Endodermal cell (in vitro differentiated cells): ENCODE measurements at regions not wholly inside any gene's neighbourhood (a gene's known extent, or its start where the extent isn't known, plus 50 kb on each side); places are given as distances from the start of the nearest gene placed in this dataset.
A peak's percentile ranks its signal among the peaks of the same experiment; 100 is the strongest.
"Not testable (repeated sequence)": the region's sequence is repeated elsewhere in the genome, so short reads cannot be mapped to it uniquely, and the experiment has no call there.

Experiments used
- DNase-seq: peaks from one replicate; pipeline ENCODE4 v3.0.0-alpha.2; 2017
- H3K27ac ChIP-seq: 2 replicates; pipeline ENCODE4 v1.5.1; 2013; ENCODE audit warnings: mild to moderate bottlenecking, low read depth, low read length, moderate library complexity
- H3K27me3 ChIP-seq: 2 replicates; pipeline ENCODE4 v1.6.1; 2013; ENCODE audit warnings: mild to moderate bottlenecking, low read length, moderate library complexity; ENCODE audit not compliant: insufficient read depth, control insufficient read depth, poor library complexity, severe bottlenecking
- H3K36me3 ChIP-seq: 2 replicates; pipeline ENCODE4 v1.7.0; 2013; ENCODE audit warnings: mild to moderate bottlenecking, low read length, moderate library complexity; ENCODE audit not compliant: control insufficient read depth, insufficient read depth
- H3K4me1 ChIP-seq: one replicate; pipeline ENCODE4 v1.7.0; 2013; ENCODE audit warnings: low read length; ENCODE audit not compliant: control insufficient read depth, insufficient read depth
- H3K4me3 ChIP-seq: 2 replicates; pipeline ENCODE4 v1.5.1; 2013; ENCODE audit warnings: mild to moderate bottlenecking, low read length, moderate library complexity
- H3K9ac ChIP-seq: 2 replicates; pipeline ENCODE4 v1.6.1; 2013; ENCODE audit warnings: mild to moderate bottlenecking, low read length, moderate library complexity; ENCODE audit not compliant: poor library complexity, severe bottlenecking; ENCODE audit errors: extremely low read depth
- H3K9me3 ChIP-seq: 2 replicates; pipeline ENCODE4 v1.6.1; 2013; ENCODE audit warnings: mild to moderate bottlenecking, low read length, moderate library complexity; ENCODE audit not compliant: control insufficient read depth
- H3K27ac Mint-ChIP-seq: 2 replicates; pipeline ENCODE4 v1.8.0; 2020; ENCODE audit warnings: mixed read lengths
- H3K27me3 Mint-ChIP-seq: 2 replicates; pipeline ENCODE4 v1.8.0; 2021; ENCODE audit warnings: mild to moderate bottlenecking, mixed read lengths; ENCODE audit not compliant: insufficient read depth
- H3K36me3 Mint-ChIP-seq: 2 replicates; pipeline ENCODE4 v1.8.0; 2020; ENCODE audit warnings: low read depth, mixed read lengths
- H3K4me1 Mint-ChIP-seq: 2 replicates; pipeline ENCODE4 v1.8.0; 2020; ENCODE audit warnings: mixed read lengths
- H3K4me3 Mint-ChIP-seq: 2 replicates; pipeline ENCODE4 v1.8.0; 2020; ENCODE audit warnings: mild to moderate bottlenecking, moderate library complexity, mixed read lengths
- H3K9me3 Mint-ChIP-seq: 2 replicates; pipeline ENCODE4 v1.8.0; 2020; ENCODE audit warnings: mild to moderate bottlenecking, mixed read lengths
- WGBS, 2 experiments: methylation state at CpG; one replicate each; pipeline versions ENCODE4 v1.1.5 to v1.1.7; 2013; ENCODE audit warnings: missing lambda C conversion rate in 2 of 2, mixed read lengths in 1 of 2; ENCODE audit not compliant: insufficient coverage in 1 of 2, insufficient read length in 1 of 2; 5-methylcytosine and 5-hydroxymethylcytosine counted together
- TF ChIP-seq, protein P1 (sequence below): fragments of 200-600 bp; sonication (generic); conservative IDR thresholded peaks from 2 replicates; pipeline ENCODE4 v1.5.0; 2021; ENCODE audit warnings: antibody characterized with exemption, mild to moderate bottlenecking

DNA sequence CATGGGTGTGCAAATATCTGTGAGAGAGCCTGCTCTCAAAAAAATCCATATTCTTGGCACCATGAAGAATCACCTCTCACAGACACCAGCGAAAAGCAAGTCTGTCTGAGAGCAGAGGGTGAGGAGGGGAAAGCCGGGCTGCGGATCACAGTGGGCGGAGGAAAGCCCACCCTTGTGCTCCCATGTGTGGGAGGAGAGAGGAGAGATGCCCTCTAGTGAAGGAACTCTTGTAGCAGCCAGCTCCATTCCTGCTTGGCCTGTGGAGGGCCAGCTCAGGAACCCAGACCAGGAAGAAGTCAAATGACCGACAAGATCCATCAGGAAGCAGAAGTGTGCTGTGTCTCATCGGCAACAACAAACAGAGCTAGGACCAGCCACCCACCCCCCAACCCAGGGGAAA lies 321.7 kb upstream of the PLGLB1 start:
- H3K4me3 ChIP-seq, H3K4me1 Mint-ChIP-seq, H3K36me3 Mint-ChIP-seq, H3K4me3 Mint-ChIP-seq, H3K9ac ChIP-seq, H3K4me1 ChIP-seq, H3K9me3 Mint-ChIP-seq, H3K27me3 Mint-ChIP-seq, H3K27ac ChIP-seq, H3K27me3 ChIP-seq, H3K36me3 ChIP-seq, H3K9me3 ChIP-seq, H3K27ac Mint-ChIP-seq: not testable (repeated sequence)
- TF ChIP-seq, protein P1, sequence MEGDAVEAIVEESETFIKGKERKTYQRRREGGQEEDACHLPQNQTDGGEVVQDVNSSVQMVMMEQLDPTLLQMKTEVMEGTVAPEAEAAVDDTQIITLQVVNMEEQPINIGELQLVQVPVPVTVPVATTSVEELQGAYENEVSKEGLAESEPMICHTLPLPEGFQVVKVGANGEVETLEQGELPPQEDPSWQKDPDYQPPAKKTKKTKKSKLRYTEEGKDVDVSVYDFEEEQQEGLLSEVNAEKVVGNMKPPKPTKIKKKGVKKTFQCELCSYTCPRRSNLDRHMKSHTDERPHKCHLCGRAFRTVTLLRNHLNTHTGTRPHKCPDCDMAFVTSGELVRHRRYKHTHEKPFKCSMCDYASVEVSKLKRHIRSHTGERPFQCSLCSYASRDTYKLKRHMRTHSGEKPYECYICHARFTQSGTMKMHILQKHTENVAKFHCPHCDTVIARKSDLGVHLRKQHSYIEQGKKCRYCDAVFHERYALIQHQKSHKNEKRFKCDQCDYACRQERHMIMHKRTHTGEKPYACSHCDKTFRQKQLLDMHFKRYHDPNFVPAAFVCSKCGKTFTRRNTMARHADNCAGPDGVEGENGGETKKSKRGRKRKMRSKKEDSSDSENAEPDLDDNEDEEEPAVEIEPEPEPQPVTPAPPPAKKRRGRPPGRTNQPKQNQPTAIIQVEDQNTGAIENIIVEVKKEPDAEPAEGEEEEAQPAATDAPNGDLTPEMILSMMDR = peak; percentile 50
- WGBS, 2 experiments = 60% methylated on average over 1 of the region's 6 CpGs; no CpG with 5 or more reads in 1 of the 2 experiments
- DNase-seq = peak; percentile 60

DNA sequence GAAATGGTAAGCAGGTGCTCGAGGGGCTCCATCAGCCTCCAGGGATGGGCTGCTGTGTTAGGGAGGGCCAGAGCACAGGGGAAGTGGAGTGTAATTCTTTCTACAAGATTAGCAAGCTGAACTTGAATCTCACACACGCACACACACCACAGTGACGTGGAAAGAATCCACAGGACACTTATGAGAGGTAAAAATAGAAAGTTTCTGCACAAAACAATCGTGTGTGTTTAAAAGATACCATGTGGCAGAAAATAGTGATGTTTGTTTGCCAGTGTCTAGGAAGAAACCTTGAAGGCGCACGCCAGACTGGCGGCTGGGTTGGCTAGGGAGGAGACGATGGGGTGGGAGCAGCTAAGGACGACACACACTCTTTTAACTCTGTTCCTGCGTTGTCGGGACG lies 323.6 kb upstream of the PLGLB1 start:
- not testable (repeated sequence) for DNase-seq, H3K36me3 ChIP-seq, H3K4me3 Mint-ChIP-seq, H3K27ac Mint-ChIP-seq, H3K4me1 ChIP-seq, H3K4me3 ChIP-seq, H3K27me3 Mint-ChIP-seq, H3K9me3 ChIP-seq, H3K36me3 Mint-ChIP-seq, H3K27ac ChIP-seq, H3K27me3 ChIP-seq, H3K4me1 Mint-ChIP-seq, H3K9ac ChIP-seq, H3K9me3 Mint-ChIP-seq
- WGBS, 2 experiments = 95% methylated on average over 3 of the region's 12 CpGs; no CpG with 5 or more reads in 1 of the 2 experiments

DNA sequence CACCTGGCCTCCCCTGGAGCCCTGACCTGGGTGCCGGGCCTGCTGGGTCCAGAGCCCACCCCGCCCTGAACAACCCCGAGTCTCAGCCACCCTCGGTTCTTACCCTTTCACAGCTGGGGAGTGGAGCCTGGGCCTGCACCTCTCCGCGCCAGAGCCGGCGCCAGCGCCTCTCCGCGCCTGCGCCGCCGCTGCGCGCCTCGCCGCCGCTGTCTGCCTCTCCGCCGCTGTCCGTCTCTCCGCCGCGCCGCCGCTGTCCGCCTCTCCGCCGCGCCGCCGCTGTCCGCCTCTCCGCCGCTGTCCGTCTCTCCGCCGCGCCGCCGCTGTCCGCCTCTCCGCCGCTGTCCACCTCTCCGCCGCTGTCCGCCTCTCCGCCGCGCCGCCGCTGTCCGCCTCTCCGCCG lies 326.9 kb upstream of the PLGLB1 start:
- not testable (repeated sequence) for H3K9ac ChIP-seq
- peak; percentile 39 for DNase-seq

DNA sequence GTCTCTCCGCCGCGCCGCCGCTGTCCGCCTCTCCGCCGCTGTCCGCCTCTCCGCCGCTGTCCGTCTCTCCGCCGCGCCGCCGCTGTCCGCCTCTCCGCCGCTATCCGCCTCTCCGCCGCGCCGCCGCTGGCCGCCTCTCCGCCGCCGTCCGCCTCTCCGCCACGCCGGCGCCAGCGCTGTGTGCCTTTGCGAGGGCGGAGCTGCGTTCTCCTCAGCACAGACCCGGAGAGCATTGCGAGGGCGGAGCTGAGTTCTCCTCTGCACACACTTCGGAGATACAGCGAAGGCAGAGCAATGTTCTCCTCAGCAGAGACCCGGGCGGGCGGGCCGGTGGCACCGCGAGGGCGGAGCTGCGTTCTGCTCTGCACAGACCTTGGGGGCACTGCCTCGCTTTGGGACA lies 327.4 kb upstream of the PLGLB1 start:
- H3K27ac ChIP-seq = not testable (repeated sequence)
- WGBS, 2 experiments = 0% methylated on average over 18 of the region's 53 CpGs; no CpG with 5 or more reads in 1 of the 2 experiments

More for the DNA sequence above, 326.9 kb upstream of the PLGLB1 start:
- H3K4me3 Mint-ChIP-seq = peak overlapping the region; percentile 59
- H3K36me3 Mint-ChIP-seq, H3K4me1 ChIP-seq, H3K27me3 Mint-ChIP-seq, H3K9me3 ChIP-seq, H3K27me3 ChIP-seq, H3K9me3 Mint-ChIP-seq, H3K36me3 ChIP-seq, H3K27ac ChIP-seq, H3K4me3 ChIP-seq, H3K27ac Mint-ChIP-seq, H3K4me1 Mint-ChIP-seq: not testable (repeated sequence)
- 0% methylated on average over 18 of the region's 56 CpGs; no CpG with 5 or more reads in 1 of the 2 experiments for WGBS, 2 experiments

DNA sequence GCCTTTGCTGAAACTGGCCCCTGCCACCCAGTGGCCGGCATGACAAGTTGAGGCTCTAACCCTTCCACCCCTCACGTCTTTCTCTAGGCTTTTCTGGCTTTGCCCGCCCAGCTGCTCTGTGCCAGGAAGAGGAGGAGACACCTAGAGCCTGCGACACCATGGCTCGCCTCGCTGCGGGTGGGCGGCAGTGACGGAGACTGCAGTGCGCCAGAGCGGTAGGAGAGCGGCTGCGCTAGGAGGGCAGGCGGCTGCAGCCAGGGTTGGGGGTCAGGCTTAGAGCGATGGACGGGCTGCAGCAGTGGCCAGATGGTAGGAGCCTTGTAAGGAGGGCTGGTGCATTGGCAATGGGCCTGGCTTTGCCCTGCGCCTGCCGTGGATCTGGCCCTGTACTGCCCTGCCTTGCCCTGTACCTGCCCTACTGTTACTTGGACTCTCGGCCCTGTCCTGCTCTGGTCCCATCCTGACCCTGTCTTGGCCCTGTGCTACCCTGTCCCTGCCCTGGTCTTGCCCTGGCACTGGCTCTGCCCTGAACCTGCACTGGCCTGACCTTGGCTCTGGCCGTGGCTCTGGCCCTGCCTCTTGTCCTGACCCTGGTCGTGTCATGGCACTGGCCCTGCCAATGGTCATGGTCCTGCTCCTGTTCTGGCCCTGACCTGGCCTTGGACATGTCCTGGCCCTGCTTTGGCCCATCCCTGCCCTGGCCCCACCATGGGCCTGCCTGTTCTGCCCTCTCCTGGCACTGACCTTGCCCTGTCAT lies 330.7 kb upstream of the PLGLB1 start:
- H3K27me3 Mint-ChIP-seq, H3K9me3 Mint-ChIP-seq, H3K27ac ChIP-seq, H3K4me3 ChIP-seq, H3K36me3 ChIP-seq, H3K4me1 Mint-ChIP-seq, H3K9ac ChIP-seq, H3K4me1 ChIP-seq, H3K9me3 ChIP-seq, H3K27me3 ChIP-seq, H3K27ac Mint-ChIP-seq, H3K4me3 Mint-ChIP-seq, H3K36me3 Mint-ChIP-seq: not testable (repeated sequence)
- DNase-seq = peak; percentile 10
- 95% methylated on average over 13 of the region's 21 CpGs; no CpG with 5 or more reads in 1 of the 2 experiments for WGBS, 2 experiments

More for the DNA sequence above, 327.4 kb upstream of the PLGLB1 start:
- peak; percentile 56 for DNase-seq
- not testable (repeated sequence) for H3K4me3 ChIP-seq, H3K9me3 Mint-ChIP-seq, H3K36me3 Mint-ChIP-seq, H3K27ac Mint-ChIP-seq, H3K9me3 ChIP-seq, H3K9ac ChIP-seq, H3K36me3 ChIP-seq, H3K4me1 ChIP-seq, H3K27me3 ChIP-seq, H3K4me1 Mint-ChIP-seq, H3K27me3 Mint-ChIP-seq
- H3K4me3 Mint-ChIP-seq = peak overlapping the region; percentile 59

- not testable (repeated sequence) for H3K4me3 ChIP-seq, H3K9ac ChIP-seq, H3K4me3 Mint-ChIP-seq, H3K4me1 ChIP-seq, H3K36me3 ChIP-seq, H3K27ac Mint-ChIP-seq, H3K27ac ChIP-seq, DNase-seq, H3K9me3 ChIP-seq, H3K9me3 Mint-ChIP-seq, H3K27me3 ChIP-seq, H3K4me1 Mint-ChIP-seq, H3K27me3 Mint-ChIP-seq, H3K36me3 Mint-ChIP-seq
- WGBS, 2 experiments = 98% methylated on average over 4 of the region's 10 CpGs; no CpG with 5 or more reads in 1 of the 2 experiments
Measured at GRCh38 chr2:87353408-87353807, 331.8 kb upstream of the PLGLB1 start.
